NB4 (cell line): ENCODE measurements at regions not wholly inside any gene's neighbourhood (a gene's known extent, or its start where the extent isn't known, plus 50 kb on each side); places are given as distances from the start of the nearest gene placed in this dataset.

Source experiments
- MYC ChIP-seq: IDR thresholded peaks from 2 replicates; pipeline ENCODE4 v1.6.1; 2011; ENCODE audit warnings: low read depth, low read length
- POLR2A ChIP-seq: IDR thresholded peaks from 2 replicates; pipeline ENCODE4 v1.6.1; 2011; ENCODE audit warnings: mild to moderate bottlenecking; ENCODE audit not compliant: insufficient read length; ENCODE audit errors: extremely low read depth
- TF ChIP-seq, protein P1 (sequence below): IDR thresholded peaks from one replicate; pipeline ENCODE4 v1.5.1; 2012; ENCODE audit warnings: low read depth, low read length
- TF ChIP-seq, protein P2 (sequence below): IDR thresholded peaks from 2 replicates; pipeline ENCODE4 v1.6.1; 2011; ENCODE audit warnings: low read depth, low read length

DNA sequence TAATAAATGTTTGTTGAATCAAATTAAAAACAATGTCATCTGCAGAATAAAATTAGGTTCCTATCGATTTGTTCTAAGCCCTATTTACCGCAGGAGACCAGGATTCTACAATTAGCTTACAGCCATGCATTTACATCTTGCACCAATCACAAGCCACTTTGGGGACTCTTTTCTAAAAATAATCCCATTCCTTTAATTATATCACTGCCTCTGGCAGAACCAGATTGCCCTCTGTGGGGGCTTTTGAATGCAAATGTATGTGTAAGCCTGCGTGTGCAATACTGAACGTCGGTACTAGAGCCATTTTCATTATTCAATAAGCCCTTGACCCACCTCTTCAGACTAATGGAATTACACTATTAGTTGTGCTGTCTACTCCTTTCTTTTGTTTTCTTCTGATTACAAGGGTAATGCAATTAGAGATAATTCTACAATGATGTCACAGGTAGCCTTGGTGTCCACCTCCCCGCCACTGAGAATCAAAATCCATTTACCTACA, 391.3 kb upstream of the XYLT1 start:
- TF ChIP-seq, protein P1, sequence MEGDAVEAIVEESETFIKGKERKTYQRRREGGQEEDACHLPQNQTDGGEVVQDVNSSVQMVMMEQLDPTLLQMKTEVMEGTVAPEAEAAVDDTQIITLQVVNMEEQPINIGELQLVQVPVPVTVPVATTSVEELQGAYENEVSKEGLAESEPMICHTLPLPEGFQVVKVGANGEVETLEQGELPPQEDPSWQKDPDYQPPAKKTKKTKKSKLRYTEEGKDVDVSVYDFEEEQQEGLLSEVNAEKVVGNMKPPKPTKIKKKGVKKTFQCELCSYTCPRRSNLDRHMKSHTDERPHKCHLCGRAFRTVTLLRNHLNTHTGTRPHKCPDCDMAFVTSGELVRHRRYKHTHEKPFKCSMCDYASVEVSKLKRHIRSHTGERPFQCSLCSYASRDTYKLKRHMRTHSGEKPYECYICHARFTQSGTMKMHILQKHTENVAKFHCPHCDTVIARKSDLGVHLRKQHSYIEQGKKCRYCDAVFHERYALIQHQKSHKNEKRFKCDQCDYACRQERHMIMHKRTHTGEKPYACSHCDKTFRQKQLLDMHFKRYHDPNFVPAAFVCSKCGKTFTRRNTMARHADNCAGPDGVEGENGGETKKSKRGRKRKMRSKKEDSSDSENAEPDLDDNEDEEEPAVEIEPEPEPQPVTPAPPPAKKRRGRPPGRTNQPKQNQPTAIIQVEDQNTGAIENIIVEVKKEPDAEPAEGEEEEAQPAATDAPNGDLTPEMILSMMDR, result no peak
- TF ChIP-seq POLR2A (no peak), MYC (no peak)
- TF ChIP-seq, protein P2, sequence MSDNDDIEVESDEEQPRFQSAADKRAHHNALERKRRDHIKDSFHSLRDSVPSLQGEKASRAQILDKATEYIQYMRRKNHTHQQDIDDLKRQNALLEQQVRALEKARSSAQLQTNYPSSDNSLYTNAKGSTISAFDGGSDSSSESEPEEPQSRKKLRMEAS, result no peak
